Osteocyte (in vitro differentiated cells): ENCODE measurements at regions not wholly inside any gene's neighbourhood (a gene's known extent, or its start where the extent isn't known, plus 50 kb on each side); places are given as distances from the start of the nearest gene placed in this dataset.

Experiments
- DNase-seq: peaks from one replicate; pipeline ENCODE4 v3.0.0; 2021; ENCODE audit warnings: mixed read lengths; ENCODE audit not compliant: unreplicated experiment; ENCODE audit errors: extremely low spot score
- H3K27ac Mint-ChIP-seq: one replicate; pipeline ENCODE4 v1.8.0; 2021; ENCODE audit warnings: mild to moderate bottlenecking, mixed read lengths; ENCODE audit not compliant: unreplicated experiment
- H3K27me3 Mint-ChIP-seq: one replicate; pipeline ENCODE4 v1.8.0; 2021; ENCODE audit warnings: mixed read lengths; ENCODE audit not compliant: unreplicated experiment
- H3K36me3 Mint-ChIP-seq: one replicate; pipeline ENCODE4 v1.8.0; 2021; ENCODE audit warnings: mixed read lengths; ENCODE audit not compliant: unreplicated experiment
- H3K4me1 Mint-ChIP-seq: one replicate; pipeline ENCODE4 v1.8.0; 2021; ENCODE audit warnings: mixed read lengths; ENCODE audit not compliant: unreplicated experiment
- H3K4me3 Mint-ChIP-seq: one replicate; pipeline ENCODE4 v1.8.0; 2021; ENCODE audit warnings: mild to moderate bottlenecking, moderate library complexity, mixed read lengths; ENCODE audit not compliant: unreplicated experiment
- H3K9me3 Mint-ChIP-seq: one replicate; pipeline ENCODE4 v1.8.0; 2021; ENCODE audit warnings: mixed read lengths; ENCODE audit not compliant: unreplicated experiment
- CTCF ChIP-seq: fragments of 200-600 bp; sonication (generic); IDR thresholded peaks from 2 replicates; pipeline ENCODE4 v1.5.0; 2021; ENCODE audit warnings: antibody characterized with exemption, mild to moderate bottlenecking, moderate library complexity

GRCh38 chr5:40381676-40382363 is 297.9 kb upstream of the PTGER4 start:
- no peaks in the 10 kb centered on the region for H3K9me3 Mint-ChIP-seq
- H3K27me3 Mint-ChIP-seq = no peaks in the 10 kb centered on the region
- peaks cover 51% of the 10 kb centered on the region for H3K4me1 Mint-ChIP-seq
- no peak for DNase-seq
- no peak for TF ChIP-seq CTCF
- H3K4me3 Mint-ChIP-seq = no peak overlapping the region
- no peak overlapping the region for H3K27ac Mint-ChIP-seq
- no peaks in the 10 kb centered on the region for H3K36me3 Mint-ChIP-seq

- Mint-ChIP-seq H3K36me3 (no peaks in the 10 kb centered on the region), H3K27ac (no peak overlapping the region), H3K4me3 (no peak overlapping the region), H3K4me1 (peaks cover 47% of the 10 kb centered on the region), H3K9me3 (no peaks in the 10 kb centered on the region), H3K27me3 (no peaks in the 10 kb centered on the region)
- DNase-seq = no peak
- TF ChIP-seq CTCF = no peak
Observed at GRCh38 chr5:40381016-40381415, 298.7 kb upstream of the PTGER4 start.

- H3K36me3 Mint-ChIP-seq = no peaks in the 10 kb centered on the region
- no peak overlapping the region for H3K27ac Mint-ChIP-seq
- no peak for DNase-seq
- no peak overlapping the region for H3K4me3 Mint-ChIP-seq
- no peak for TF ChIP-seq CTCF
- peaks cover 23% of the 10 kb centered on the region for H3K4me1 Mint-ChIP-seq
- H3K9me3 Mint-ChIP-seq = no peaks in the 10 kb centered on the region
- H3K27me3 Mint-ChIP-seq = no peaks in the 10 kb centered on the region
Observed at GRCh38 chr5:40378396-40379177, 301.1 kb upstream of the PTGER4 start.

- Mint-ChIP-seq H3K4me3 (no peak overlapping the region), H3K36me3 (no peaks in the 10 kb centered on the region), H3K27me3 (no peaks in the 10 kb centered on the region), H3K27ac (no peak overlapping the region), H3K4me1 (peaks cover 5% of the 10 kb centered on the region), H3K9me3 (no peaks in the 10 kb centered on the region)
- TF ChIP-seq CTCF = no peak
- no peak for DNase-seq
Observed at GRCh38 chr5:40376566-40376965, 303.1 kb upstream of the PTGER4 start.

- Mint-ChIP-seq H3K36me3 (peaks cover 8% of the 10 kb centered on the region), H3K27me3 (no peaks in the 10 kb centered on the region), H3K4me1 (peaks cover 2% of the 10 kb centered on the region)
Observed at GRCh38 chr5:40374853-40375252, 304.9 kb upstream of the PTGER4 start.

More at GRCh38 chr5:40374853-40375252, 304.9 kb upstream of the PTGER4 start:
- no peak overlapping the region for H3K27ac Mint-ChIP-seq
- no peak overlapping the region for H3K4me3 Mint-ChIP-seq
- no peak for TF ChIP-seq CTCF
- no peak for DNase-seq
- peaks cover 13% of the 10 kb centered on the region for H3K9me3 Mint-ChIP-seq
